ENCODE measurements at regions not wholly inside any gene's neighbourhood (a gene's known extent, or its start where the extent isn't known, plus 50 kb on each side); places are given as distances from the start of the nearest gene placed in this dataset.

DNA sequence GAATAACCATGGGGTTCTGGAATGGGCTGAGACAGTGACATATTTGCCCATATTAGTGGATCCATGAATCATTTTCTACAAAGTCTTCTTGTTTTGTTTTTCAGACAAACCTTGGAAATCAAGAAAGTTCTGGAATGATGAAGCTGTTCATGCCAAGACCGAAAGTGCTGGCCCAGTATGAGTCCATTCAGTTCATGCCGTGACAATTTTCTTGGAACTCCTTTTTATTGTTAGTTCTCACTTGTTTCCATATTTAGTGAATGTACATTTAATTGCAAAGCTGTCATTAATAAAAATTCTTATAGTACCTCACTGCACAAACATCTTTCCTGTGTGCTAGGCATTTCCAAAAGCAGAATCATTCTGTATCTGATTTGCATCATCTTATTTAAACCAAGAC, 100.6 kb upstream of the KCNJ15 start:
- no peak overlapping the region for H3K27ac ChIP-seq
- TF ChIP-seq ZFX (IDR thresholded peaks at IDR 0.05; ENCODE audit: borderline replicate concordance) = no peak
- TF ChIP-seq, protein P1, sequence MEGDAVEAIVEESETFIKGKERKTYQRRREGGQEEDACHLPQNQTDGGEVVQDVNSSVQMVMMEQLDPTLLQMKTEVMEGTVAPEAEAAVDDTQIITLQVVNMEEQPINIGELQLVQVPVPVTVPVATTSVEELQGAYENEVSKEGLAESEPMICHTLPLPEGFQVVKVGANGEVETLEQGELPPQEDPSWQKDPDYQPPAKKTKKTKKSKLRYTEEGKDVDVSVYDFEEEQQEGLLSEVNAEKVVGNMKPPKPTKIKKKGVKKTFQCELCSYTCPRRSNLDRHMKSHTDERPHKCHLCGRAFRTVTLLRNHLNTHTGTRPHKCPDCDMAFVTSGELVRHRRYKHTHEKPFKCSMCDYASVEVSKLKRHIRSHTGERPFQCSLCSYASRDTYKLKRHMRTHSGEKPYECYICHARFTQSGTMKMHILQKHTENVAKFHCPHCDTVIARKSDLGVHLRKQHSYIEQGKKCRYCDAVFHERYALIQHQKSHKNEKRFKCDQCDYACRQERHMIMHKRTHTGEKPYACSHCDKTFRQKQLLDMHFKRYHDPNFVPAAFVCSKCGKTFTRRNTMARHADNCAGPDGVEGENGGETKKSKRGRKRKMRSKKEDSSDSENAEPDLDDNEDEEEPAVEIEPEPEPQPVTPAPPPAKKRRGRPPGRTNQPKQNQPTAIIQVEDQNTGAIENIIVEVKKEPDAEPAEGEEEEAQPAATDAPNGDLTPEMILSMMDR (IDR thresholded peaks at IDR 0.05) = no peak

- H3K27ac ChIP-seq = no peak overlapping the region
- no peak for TF ChIP-seq ZFX (IDR thresholded peaks at IDR 0.05; ENCODE audit: borderline replicate concordance)
- TF ChIP-seq, protein P1 (IDR thresholded peaks at IDR 0.05) = peak; percentile 87
These were observed 97.4 kb upstream of the KCNJ15 start for GRCh38 chr21:38159355-38159754.

DNA sequence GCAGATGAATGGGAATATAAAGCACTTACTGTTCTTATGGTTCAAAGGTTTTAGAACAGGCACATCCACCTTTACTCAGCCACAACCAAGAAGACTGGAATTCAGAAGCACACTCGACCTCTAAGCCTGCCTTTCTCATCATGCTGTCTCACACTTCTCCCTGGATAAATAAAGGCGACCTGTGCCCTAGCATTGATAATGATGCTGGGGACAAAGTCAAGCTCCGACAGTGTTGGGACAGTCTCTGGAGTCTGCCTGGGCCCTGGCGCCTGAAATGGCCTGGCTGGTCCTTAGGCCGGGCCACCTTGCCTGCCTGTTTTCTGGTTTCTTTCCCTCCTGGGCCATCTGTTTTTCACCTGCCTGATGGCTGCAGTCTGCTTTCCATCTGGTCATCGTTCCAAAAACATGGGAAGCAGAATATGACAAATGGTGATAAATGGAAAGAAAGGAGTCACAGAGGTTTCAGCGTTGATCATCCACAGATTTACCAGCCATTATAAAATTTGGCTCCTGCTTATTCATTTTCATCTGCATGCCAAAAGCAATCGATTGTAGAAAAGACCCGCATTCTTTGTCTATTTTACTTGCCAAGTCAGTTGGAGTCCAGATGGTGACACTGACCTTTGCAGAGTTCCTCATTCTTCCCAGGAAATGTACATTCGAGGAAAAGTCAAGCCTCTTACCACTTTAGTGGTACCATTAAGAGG, 91.2 kb upstream of the KCNJ15 start:
- TF ChIP-seq, protein P1 (IDR thresholded peaks at IDR 0.05) = no peak
- TF ChIP-seq ZFX (IDR thresholded peaks at IDR 0.05; ENCODE audit: borderline replicate concordance) = no peak
- H3K27ac ChIP-seq = no peak overlapping the region

DNA sequence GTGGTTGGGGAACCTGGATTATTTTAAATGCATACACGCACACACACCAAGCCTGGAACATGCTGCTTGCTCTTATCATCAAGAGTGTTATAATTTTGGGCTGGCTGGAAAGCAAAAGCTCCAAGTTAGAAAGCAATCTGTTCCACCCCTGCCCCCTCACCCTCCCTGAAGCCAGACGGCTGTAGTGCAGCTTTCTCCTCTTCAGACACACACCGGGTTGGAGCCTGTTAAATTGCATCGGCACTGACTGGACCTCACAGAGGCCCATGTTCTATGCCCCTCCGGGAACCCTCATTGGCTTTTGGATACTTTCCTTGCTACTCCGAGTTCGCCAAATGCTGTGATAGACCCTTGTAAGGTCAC, 90.6 kb upstream of the KCNJ15 start:
- TF ChIP-seq, protein P1 (IDR thresholded peaks at IDR 0.05) = no peak
- TF ChIP-seq ZFX (IDR thresholded peaks at IDR 0.05; ENCODE audit: borderline replicate concordance) = no peak
- no peak overlapping the region for H3K27ac ChIP-seq

DNA sequence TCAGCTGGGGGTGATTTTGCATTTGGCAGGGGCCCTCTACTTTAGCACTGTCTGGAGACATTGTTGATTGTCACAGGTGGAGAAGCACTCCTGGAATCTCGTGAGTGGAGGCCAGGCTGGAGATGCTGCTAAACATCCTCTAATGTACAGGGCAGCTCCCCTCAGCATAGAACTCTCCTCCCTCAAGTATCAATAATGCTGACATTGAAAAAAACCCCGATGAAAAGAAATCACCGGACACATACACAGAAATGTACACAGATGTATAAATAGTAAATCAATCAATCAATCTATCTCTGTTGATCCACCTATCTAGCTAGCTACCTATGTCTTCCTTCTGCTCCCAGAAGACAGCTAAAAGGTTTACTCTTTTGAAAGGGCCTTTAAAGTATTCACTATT, 89.4 kb upstream of the KCNJ15 start:
- TF ChIP-seq, protein P1 (IDR thresholded peaks at IDR 0.05) = no peak
- TF ChIP-seq ZFX (IDR thresholded peaks at IDR 0.05; ENCODE audit: borderline replicate concordance) = no peak
- no peak overlapping the region for H3K27ac ChIP-seq

- no peak overlapping the region for H3K27ac ChIP-seq
- no peak for TF ChIP-seq ZFX (IDR thresholded peaks at IDR 0.05; ENCODE audit: borderline replicate concordance)
- TF ChIP-seq, protein P1 (IDR thresholded peaks at IDR 0.05) = 0 out of 2 replicates have a peak, but pooled peaks have one; percentile 3
These were observed 86.5 kb upstream of the KCNJ15 start for GRCh38 chr21:38170283-38170682.

Data from 22Rv1 (cell line).